T47D (cell line): ENCODE measurements at regions not wholly inside any gene's neighbourhood (a gene's known extent, or its start where the extent isn't known, plus 50 kb on each side); places are given as distances from the start of the nearest gene placed in this dataset.
"Not testable (repeated sequence)": the region's sequence is repeated elsewhere in the genome, so short reads cannot be mapped to it uniquely, and the experiment has no call there.

Experiments used
- DNase-seq, 2 experiments: peaks; one replicate each; pipeline versions ENCODE4 v3.0.0 to v3.0.0-alpha.2; 2011 to 2012; ENCODE audit warnings: low read depth in 1 of 2, low spot score in 1 of 2
- JUND ChIP-seq: IDR thresholded peaks from 2 replicates; pipeline ENCODE4 v1.6.1; 2012; ENCODE audit warnings: low read depth
- in situ Hi-C: cut with HindIII; loops from 2 replicates; pipeline ENCODE4 v1.10.0; 2016; ENCODE audit warnings: low sequenced_read_pairs, low pct_unique_long_range_greater_than_20kb

DNA sequence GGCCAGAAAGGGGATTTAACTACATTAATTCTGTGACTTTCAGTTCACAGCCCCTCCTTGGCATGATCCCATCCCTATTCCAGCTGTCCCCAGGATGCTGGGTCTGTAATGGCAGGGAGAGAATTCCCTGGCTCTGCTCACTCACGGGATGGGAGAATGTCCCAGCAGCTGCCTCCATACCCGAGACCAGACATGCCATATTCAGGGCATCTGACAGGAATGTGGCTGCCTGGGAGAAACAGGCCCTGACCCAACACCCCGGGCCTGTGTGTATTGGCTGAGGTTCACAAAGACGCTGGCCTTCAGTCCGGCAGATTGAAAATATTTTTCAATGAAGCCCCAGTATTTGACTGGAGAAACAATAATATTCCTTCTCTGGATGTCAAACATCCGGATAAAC is 83.6 kb upstream of the SMAD3 start:
- no peak for DNase-seq
- in situ Hi-C loops = no loop called here
- no peak for TF ChIP-seq JUND

DNA sequence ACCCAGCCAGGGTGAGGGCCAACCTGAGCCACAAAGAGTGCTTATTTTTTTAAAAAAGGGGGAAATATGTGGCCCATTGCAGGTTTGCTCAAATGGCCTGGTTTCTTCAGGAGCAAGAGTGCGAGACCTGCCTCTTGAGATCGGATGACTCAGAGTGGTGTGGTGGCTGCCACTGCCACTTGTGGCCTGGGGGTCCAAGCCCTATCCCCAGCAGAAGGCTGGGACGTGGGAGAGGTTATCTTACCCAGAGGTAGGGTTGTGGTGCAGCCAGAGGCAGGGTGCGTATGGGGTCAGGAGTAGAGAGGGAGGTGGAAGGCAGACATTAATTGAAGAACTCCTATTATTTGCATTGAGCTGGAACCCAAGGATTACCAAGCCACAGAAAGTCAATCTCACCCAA is 83.2 kb upstream of the SMAD3 start:
- in situ Hi-C loops = no loop called here
- TF ChIP-seq JUND = no peak
- no peak for DNase-seq

DNA sequence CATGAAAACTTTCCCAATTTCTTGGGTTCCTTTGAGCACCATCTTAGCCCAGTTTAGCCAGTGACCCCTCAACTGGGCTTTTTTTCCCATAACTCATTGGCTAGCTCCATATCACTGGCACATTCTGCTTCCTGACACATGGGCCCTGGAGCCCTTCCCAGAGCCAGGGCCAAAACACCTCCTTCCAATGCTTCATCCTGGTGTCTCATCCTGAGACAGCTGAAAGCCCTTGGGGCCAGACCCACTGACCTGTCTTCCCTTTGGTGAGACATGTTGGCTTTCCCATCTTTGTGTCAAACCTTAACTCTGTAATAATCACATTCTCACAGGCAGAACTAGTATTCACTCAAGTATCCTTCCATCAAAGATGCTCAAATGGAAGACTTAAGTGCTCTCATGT is 82.6 kb upstream of the SMAD3 start:
- TF ChIP-seq JUND = no peak
- DNase-seq = no peak
- in situ Hi-C loops = no loop called here

DNA sequence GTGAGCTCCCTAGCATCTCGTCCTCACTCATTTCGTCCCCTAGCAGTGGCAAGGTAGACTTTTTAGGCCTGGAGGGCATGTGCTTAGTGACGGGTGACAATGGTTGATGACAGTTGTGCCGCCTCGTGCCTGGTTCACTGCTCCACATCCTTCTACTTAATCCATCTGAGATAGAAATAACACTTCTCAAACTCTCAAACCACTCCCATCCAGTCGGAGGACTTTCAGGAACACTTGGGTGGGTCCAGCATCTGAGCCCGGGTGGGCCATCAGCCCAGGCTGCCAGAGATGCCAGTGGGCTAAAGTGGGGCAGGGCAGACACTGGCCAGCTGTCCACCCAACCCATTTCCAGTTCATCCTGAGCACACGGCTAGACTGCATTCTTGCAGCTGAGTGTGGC is 79.7 kb upstream of the SMAD3 start:
- in situ Hi-C loops = no loop called here
- no peak for DNase-seq
- TF ChIP-seq JUND = no peak

DNA sequence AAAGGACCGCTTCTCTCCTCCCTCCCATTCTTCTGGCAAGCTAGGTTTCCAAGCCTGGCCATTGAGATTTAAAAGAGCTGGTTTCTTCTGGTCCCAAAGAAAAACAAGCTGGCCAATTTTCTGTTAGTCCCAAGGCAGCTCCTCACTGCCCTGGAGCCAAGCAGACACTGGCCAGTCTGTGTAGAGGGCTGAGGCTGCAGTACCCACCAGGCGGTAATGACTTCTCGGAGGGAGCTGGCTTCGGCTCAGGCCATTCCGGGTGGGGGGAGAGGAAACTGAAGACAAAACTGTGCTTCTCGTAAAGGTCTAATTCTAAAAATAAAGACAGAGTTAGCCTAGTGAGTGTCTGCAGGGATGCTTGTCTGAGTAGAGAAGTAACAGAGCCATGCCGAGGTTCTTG is 78.5 kb upstream of the SMAD3 start:
- no peak for DNase-seq
- TF ChIP-seq JUND = no peak
- in situ Hi-C loops = no loop called here

DNA sequence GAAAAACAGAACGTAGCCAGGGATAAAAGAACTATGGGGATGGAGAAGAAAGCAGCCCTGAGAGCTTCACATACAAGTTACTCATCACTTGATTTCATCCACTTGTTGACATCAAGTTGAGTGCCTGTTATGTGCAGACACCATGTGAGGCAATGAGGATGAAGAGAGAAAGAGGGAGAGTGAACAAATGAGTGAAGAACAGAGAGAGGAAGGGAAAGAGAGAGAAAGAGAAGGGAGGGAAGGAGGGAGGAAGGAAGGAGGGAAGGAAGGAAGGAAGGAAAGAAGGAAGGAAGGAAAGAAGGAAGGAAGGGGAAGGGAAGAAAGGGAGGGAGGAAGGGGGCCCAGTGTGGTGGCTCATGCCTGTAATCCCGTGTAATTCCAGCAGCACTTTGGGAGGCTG is 72.3 kb upstream of the SMAD3 start:
- no peak for TF ChIP-seq JUND
- in situ Hi-C loops = no loop called here
- no peak for DNase-seq

DNA sequence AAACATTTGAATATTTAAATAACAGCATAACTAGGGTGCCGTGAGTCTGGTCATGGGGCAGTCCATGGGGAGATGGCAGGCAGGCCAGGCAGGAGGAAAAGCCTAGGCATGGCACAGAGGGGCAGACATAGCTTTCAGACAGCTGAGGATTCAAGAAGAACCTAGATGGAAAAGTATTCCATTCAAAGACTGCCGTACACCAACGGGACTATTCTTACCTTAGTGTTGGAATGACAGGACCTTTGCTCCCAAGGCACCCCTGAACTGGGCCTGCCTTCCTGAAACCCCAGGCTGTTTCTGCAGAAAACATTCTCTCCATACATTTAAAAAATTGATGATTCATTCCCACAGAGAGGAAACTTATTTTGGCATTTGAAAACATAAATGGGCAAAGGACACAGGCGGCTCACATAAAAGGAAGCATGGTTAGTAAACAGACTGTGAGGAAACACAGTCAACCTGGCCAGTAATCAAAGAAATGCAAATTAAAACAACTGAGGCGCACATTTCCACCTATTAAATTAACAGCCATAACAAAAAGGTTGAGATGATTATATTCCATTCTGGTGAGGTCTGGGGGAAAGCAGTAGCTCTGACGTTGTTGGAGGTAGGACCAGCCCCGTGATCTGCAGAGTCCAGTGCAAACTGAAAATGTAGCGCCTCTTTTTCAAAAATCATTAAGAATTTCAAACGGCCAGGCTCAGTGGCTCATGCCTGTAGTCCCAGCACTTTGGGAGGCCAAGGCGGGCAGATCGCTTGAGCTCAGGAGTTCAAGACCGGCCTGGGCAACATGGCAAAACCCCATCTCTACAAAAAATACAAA is 71.3 kb upstream of the SMAD3 start:
- no peak for DNase-seq
- no peak for TF ChIP-seq JUND
- in situ Hi-C loops = no loop called here

DNA sequence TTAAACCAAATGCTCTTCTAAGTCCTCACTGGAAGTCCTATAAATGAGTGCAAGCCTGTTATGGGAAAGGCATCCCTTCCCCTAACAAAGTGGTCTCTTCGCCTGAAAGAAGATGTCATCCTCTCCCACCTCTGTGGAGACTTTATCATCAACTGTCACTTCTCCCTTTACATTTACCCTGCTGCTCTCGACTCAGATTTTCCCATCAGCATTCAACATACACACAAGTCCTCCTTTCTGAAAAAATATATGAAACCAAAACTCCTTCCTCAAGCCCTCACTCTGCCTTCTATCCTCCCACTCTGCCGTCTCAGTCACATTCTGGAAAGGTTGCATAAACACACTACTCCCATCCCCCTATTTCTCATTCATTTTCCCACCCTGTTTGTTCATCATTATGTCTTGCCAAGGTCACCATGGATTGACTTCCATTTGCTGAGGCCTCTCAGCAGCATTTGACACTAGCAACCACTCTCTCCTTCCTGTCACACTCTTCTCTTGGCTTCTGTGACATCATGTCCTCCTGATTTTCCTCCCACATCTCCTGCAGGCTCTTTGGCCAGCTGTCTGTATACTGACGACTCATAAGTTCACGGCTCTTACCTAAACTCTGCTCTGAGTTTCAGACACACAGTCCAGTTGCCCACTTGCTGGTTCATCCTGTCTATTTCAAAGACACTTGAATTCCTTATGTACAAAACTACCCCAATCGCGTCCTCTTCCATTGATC is 70.3 kb upstream of the SMAD3 start:
- in situ Hi-C loops = no loop called here
- no peak for DNase-seq
- no peak for TF ChIP-seq JUND

DNA sequence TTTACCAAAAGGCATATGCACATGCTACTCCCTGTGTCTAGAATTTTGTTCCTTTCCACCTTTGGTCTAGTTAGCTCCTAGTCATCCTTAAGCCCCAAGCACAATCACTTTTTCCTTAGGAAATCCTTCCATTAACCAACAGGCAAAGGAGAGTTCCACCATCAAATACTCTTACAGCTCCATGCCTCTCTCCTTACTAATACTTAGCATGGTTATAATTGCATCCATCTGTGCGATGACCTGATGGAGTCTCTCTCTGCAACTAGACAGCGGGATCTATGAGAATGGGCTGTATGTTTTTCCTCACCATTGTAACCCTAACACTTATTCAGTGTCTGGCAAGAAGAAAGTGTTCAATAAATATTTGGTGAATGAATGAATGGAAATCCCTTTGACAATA is 69.3 kb upstream of the SMAD3 start:
- no peak for TF ChIP-seq JUND
- DNase-seq = no peak
- in situ Hi-C loops = no loop called here

DNA sequence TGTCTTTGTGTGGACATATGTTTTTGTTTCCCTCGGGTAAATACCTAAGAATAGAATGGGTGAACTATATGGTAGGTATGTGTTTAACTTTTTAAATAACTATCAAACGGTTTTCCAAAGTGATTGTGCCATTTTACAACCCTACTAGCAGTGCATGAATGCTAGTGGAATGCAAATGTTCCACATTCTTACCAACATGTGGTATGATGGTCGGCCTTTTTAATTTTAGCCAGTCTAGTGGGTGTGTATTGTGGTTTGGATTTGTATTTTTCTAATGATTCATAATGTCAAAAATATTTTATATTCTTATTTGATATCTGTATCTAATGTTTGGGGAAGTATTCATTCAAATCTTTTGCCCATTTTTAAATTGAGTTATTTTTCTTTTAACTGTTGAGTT is 68.2 kb upstream of the SMAD3 start:
- DNase-seq = no peak
- in situ Hi-C loops = no loop called here
- TF ChIP-seq JUND = no peak

DNA sequence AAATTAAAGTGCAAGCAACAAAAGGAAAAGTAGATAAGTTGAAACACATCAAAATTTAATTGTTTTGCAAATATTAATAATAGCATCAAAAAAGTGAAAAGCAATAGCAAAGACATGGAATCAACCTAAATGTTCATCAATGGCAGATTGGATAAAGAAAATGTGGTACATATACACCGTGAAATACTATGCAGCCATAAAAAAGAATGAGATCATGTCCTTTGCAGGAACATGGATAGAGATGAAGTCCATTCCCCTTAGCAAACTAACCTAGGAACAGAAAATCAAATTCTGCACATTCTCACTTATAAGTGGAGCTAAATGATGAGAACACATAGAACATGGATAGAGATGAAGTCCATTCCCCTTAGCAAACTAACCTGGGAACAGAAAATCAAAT is 67.2 kb upstream of the SMAD3 start:
- in situ Hi-C loops, DNase-seq: not testable (repeated sequence)

DNA sequence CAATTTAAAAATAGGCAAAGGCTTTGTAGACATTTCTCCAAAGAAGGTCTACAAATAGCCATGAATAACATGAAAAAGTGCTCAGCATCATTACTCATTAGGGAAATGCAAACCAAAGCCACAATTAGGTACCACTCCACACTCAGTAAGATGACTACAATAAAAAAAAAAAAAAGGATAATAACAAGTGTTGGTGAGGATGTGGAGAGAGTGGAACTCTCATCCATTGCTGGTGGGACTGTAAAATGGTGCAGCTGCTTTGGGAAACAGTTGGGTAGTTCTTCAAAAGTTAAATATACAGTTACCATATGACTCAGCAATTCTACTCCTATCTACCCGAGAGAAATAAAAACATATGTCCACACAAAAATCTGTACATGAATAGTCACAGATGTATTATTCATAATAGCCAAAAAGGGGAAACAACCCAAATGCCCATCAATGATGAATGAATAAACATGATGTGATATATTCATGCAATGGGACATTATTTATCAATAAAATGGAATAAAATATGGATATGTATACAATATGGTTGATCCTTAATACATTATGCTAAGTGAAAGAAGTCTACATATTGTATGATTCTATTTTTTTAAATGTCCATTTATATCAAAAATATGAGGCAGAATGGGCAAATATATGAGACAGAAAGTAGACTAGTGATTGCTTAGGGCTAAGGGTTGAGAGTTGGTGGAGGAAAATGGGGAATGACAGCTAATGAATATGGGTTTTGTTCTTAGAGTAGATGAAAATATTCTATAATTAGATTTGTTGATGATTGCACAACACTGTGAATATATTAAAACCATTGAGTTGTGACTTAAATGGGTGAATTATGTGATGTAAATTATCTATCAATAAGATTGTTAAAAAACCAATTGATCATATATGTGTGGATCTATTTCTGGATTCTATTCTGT is 66.1 kb upstream of the SMAD3 start:
- TF ChIP-seq JUND = no peak
- no peak for DNase-seq
- in situ Hi-C loops = no loop called here

DNA sequence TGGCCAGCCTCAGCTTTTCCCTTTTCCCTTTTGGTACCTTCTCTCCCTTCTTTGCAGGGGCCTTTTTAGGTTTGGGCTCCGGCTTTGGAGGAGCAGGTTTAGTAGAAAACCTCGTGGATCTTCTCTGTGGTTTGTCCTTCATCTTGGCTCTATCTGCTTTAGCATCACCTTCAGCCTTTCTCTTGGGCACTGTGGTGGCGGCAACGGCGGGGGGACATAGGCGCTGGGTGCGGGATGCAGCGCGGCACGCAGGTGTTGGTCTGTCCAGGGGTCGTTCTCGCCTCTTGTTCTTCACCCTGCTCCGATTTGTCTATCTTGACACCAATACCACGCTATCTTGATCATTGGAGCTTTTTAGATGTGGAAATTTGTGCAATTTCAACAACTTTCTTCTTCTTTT is 64.5 kb upstream of the SMAD3 start:
- TF ChIP-seq JUND = no peak
- no peak for DNase-seq
- in situ Hi-C loops = no loop called here
